ENCODE measurements at regions not wholly inside any gene's neighbourhood (a gene's known extent, or its start where the extent isn't known, plus 50 kb on each side); places are given as distances from the start of the nearest gene placed in this dataset.
"Not testable (repeated sequence)": the region's sequence is repeated elsewhere in the genome, so short reads cannot be mapped to it uniquely, and the experiment has no call there.

DNA sequence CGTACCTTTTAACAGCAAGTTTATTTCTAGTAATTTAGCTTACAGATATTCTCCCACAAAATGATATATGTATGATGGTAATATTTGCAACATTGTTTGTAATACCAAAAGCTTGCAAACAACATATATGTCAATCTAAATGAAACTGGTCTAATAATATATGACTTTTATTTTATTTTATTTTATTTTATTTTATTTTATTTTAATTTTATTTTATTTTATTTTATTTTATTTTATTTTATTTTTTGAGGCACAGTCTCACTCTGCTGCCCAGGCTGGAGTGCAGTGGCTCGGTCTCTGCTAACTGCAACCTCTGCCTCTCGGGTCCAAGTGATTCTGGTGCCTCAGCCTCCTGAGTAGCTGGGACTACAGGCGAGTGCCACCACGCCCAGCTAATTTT, 94.6 kb upstream of the ABCA1 start:
- not testable (repeated sequence) for DNase-seq (ENCODE audit: low read depth, low spot score)

DNA sequence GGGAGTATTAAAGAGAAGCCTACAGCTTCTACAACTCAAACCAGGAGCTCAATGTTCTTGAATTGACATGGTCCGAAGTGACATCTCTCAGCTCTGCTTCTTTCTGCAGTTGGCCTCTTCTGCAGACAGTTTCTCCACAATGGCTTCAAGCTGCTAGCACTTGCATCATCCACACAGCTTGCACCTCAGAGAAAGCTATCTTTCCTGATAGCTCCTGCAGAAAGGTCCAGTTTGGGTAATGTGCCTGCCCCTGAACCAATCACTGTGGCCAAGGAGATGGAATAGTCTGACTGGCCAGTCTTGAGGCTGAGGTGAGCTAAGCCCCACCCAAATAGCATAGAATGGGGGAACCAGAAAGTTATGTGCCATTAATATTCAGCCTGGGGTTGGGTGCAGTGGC, 95.8 kb upstream of the ABCA1 start:
- DNase-seq (ENCODE audit: low read depth, low spot score) = no peak

DNA sequence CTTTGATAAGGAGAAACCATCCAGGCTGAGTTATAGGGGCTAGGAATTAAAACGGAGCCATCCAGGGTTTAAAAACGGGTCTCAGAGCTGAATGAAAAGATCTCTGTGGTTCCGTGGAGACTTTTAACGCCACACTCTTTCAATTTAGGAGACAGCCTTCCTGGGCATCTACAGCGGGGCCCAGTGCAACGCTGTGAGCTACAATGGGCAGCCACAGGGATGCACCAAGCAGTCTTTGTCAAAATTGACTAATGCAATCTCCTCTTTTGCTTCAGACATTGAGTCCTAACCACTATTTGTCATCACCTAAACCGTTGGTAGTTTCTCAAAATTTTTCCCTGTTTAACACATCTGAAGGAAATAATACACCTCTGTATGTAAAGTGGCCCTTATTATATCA, 96.6 kb upstream of the ABCA1 start:
- DNase-seq (ENCODE audit: low read depth, low spot score) = no peak

DNA sequence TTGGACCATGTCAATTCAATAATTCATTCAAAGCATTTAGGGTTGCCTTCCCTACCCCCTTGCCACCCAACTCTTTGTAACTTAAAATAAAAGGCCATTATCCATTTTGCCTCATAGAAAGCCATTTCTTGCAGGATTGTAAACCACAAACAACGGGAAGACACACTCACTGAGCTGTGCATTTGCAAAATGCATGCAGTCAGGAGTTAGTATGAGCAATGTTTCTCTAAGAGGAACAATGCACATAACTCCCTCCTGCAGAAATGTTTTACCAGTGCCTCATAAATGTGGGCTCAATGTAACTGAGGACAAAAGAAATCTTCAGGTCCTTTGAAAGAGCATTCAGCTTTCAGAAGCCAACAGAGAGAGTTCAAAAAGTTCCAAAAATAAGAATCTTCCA, 98.5 kb upstream of the ABCA1 start:
- no peak for DNase-seq (ENCODE audit: low read depth, low spot score)

DNA sequence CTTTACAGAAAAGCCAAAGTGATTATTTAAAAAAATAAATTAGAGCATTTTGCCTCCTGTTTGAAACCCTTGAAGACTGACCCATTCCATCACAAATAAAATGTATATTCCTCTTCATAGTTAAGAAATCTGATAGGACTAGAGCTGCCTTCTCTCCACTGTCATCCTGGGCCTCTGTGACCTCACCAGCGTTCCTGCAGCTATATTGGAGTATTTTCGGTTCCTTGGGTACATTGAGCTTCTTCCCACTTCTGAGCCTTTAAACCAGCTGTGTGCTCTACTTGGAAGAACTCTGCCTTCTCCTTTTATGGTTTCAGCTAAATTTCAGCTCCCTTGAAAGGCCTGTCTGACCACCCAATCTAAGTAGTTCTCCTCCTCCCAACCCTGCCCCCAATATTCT, 99.1 kb upstream of the ABCA1 start:
- no peak for DNase-seq (ENCODE audit: low read depth, low spot score)

DNA sequence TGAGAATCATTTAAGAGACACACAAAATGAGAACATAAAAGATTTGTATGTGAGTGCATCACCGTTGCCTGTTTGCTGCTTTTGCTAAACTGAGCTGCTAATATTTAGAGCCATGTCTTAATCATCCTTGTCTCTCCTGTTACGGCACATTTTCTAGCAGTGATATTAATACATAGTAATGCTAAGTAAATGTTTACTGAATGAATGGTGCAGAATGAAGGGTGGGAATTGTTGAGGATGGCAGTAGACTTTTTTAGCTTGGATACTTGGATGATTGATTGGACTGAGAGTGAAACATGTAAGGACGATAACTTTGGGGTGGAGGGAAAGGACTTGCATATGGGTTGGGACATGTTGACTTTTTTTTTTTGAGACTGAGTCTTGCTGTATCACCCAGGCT, 102.3 kb upstream of the ABCA1 start:
- DNase-seq (ENCODE audit: low read depth, low spot score) = no peak

DNA sequence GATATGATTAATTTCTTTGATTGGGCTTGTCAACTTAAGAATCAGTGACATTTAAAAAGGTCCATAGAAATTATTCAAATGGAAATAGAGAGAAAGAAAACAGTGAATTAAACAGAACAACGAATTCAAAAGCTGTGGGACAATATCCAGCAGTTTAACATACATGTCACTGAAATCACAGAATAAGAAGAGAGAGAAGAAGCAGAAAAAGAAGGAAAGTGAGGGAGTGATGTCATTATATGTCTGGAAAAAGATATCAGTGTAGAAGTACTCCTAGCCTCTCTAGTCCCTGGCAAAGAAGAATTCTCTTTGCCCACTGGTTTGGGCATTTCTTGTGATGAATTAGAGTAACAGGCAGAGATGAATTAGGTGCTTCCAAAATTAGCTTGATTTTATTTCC, 109.2 kb upstream of the ABCA1 start:
- DNase-seq (ENCODE audit: low read depth, low spot score) = no peak

DNA sequence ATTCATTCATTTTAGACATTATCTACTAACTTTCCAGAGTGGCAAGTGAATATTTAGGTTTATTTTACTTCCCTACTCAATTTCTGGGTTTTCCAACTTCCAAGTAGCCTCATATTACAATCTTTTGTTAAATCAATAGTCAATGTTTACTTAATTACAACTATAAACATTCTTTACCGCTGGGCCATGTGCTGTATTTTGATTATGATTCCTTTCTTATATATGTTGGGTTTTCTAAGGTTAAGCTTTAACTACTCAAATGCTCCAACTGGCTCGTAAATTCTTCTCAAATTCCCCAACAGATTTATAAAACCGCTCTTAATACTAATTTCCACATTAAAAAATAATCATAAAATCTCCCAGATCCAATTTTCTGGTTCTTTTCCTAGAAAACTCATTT, 110.1 kb upstream of the ABCA1 start:
- no peak for DNase-seq (ENCODE audit: low read depth, low spot score)

DNA sequence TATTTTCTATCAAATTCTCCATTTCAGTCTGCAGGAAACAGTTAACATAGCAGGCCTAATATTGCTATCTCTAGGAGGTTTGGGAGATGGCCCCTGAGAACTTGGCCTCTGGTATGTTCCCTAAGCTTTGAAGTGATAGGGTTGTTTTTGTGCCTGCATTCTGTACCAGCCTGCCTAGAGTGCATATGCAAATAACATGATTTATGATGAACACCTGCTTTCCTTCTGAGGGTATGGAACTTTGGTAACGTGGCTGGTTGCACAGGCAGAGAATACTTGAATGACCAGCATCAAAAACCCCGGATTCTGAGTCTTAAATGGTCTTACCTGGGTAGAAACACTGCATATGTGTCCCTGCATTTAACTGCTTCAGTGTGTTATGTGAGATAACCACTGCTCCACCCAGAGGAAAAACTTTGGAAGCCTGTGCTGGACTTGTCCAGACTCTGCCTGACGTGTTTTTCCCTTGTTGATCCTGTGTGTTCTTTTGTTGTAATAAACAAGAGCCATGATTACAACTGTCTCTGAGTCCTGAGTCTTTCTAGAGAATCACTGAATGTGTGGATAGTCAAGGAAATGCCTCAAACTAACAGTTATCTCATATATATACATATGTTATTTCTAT, 111.3 kb upstream of the ABCA1 start:
- no peak for DNase-seq (ENCODE audit: low read depth, low spot score)

DNA sequence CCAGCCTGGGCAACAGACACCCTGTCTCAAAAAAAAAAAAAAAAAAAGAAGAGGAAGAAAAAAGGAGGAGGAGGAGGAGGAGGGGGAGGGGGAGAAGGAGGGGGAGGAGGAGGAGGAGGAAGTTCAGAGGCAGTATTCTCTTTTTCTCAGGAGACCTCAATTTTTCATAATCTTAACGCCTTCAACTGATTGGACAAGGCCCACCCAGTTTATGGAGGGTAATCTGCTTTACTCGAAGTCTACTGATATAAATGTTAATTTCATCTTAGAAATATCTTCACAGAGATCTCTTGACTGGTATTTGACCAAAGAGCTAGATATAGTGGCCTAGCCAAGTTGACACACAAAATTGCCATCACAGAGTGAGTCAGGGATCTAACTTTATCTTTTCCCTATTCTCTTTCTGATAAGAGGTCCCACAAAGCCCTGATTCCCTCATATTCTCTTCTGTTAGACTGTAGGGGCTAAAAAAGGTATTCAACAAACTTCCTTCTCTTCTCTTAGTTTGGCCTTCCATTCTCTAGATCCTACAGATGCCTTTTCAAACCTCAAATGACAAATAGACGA, 115.5 kb upstream of the ABCA1 start:
- DNase-seq (ENCODE audit: low read depth, low spot score) = no peak

DNA sequence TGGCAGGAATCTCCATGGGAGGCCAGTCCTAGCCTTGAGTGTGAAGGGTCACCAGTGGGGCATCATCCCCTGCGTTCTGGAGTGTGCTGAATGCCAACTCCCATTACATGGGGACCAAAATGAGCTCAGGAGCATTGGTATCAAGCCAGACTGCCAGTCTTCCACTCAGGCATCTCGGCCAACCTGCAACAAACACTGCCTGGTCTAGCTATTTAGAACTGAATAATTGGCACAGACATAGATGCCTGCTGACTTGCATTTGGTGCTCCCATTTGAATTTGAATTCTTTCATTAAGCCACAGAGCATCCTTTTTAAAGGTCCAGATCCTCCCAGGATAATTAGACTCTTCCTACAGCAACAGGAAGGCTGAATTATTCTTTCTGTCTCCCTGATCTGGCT, 116.6 kb upstream of the ABCA1 start:
- DNase-seq (ENCODE audit: low read depth, low spot score) = no peak

DNA sequence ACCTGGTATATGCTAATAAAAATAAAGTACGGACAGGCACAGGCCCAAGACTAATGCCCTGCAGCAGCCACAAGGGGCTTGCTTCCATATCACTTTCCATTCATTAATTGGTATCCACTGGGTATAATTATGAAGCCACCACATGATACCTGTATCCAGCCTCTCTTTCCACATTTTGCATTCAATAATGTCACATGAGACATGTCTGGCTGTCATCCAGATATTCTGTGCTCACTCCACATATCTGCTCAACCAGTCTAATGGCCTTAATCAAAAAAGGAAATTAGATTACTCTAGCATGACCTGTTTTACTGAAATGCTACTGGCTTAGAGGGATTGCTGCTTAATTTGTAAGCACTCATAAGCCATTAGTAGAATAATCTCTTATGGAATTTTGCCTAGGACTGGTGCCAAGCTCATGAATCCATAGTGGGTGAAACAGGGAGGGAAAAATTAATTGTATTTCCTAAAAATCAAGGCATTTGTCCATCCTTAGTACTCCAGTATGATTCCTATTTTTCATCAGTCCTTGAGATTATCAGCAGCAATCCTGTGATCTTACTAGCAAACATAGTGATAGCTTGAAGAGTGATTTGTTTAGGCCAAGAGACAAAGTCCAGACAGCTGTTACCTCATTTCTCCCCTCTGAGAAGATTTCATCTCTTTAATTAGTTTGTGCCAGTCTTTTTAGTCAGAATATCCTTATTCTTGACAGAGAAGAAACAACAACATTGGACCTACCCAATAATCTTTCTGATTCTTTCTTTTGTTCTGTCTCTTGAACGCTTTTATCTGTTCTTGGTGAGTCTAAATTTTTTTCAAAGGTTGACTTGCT, 119.2 kb upstream of the ABCA1 start:
- DNase-seq (ENCODE audit: low read depth, low spot score) = no peak

DNA sequence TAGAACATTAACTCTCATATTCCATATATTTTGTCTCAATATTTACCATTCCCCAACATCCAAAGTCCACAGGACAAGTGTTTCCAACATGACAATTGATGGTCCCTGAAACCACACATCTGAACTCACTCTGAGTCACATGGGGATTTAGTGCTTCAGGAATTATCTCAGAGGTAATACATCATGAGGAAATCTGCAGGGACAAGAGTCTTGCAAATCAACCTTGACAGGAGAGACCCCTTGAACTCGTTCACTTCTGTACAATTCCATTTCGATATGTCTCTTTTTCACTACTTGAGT, 119.7 kb upstream of the ABCA1 start:
- no peak for DNase-seq (ENCODE audit: low read depth, low spot score)

DNA sequence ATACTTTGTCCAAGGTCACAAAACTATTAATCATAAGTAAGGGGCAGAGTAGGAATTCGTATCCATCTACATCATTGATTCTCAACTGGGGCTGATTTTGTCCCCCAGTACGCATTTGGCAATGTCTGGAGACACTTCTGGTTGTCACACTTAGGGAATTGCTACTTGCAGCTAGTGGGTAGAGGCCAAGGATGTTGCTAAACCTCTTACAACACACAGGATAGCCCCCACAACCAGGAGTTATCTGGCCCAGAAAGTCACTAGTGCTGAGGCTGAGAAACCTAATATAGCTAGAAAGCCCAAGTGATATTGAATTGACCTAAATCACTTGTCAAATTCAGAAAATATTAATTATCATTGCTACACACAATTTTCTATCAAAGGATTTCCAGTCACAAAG, 120.4 kb upstream of the ABCA1 start:
- DNase-seq (ENCODE audit: low read depth, low spot score) = no peak

DNA sequence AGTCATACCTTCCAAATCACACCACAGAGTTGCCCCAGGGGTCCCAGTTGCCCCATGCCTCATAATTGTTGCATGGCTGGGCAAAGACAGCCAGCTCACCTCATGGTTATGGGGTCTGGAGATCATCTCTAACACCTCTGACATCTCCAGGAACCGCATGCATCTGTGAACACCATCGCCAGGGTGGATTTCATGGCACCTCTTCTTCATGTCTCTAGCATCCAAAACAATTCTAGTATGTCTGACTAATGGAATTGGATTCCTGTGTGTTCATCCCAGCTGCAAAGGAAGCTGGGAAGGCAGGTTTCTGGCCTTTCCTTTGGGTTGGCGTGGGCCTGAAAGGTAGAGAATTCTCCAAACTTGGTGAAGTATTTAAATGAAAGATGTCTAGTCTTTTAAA, 122.3 kb upstream of the ABCA1 start:
- DNase-seq (ENCODE audit: low read depth, low spot score) = no peak

DNA sequence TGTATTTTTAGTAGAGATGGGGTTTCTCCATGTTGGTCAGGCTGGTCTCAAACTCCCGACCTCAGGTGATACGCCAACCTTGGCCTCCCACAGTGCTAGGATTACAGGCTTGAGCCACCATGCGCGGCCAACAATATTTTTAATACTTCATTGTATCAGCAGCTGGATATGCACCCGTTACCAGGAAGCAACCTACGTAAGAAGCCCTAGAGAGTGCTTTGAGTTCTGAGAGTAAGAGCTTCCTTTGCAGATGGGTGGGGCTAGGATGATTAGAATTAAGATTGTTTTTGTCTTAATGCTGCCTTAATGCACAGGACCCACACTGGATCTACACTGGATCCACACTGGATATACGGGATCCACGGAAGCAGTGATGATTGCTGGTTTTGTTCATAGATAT, 123.9 kb upstream of the ABCA1 start:
- DNase-seq (ENCODE audit: low read depth, low spot score) = no peak

DNA sequence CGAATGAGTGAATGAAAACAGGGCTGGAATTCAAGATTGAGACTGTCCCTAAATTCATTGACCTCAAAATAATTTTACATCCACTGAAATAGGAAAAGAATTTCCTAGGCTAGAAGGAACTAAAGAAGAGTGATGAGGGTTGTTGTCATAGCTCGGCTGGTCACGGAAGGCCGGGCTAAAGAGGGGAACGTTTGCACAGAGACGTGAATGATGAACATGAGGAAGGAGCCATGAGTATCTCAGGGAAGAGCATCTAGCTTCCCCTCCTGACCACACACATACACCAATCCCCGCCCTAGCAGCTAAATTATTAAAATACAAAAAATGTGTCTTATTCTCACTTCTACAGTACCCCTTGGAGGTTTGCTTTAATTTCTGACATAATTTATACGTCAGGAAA, 124.4 kb upstream of the ABCA1 start:
- no peak for DNase-seq (ENCODE audit: low read depth, low spot score)

DNA sequence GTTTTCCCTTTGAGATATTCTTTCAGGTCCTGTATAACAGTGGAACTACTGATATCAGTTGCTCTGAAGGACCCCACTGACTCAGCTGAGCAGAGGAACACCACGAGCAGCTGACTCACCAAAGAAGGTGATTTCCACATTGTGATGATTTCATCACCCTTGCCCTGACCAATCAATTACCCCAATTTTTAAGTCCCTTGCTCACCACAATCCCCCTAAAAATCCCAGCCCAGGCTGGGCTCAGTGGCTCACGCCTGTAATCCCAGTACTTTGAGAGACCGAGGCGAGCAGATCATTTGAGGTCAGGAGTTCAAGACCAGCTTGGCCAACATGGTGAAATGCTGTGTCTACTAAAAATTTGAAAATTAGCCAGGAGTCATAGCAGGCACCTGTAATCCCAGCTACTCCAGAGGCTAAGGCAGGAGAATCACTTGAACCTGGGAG, 125.3 kb upstream of the ABCA1 start:
- no peak for DNase-seq (ENCODE audit: low read depth, low spot score)

DNA sequence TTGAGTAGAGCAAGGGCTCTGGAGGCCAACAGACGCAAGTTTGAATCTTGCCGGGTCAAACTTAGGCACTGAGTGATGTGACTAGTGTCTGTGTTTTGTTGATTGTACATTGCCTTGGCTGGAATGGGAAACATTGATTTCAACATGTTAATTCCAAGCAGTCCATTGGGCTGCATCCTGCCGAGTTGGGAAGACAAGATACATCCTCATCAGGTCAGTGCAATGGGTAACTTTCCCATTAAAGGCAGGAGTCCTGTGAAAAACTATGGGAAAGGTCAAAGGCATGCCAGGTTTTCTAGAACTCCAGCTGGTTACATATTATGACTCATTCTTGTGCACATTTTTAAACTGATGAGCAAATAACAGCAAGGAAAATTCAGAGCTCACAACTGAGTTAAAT, 126.5 kb upstream of the ABCA1 start:
- DNase-seq (ENCODE audit: low read depth, low spot score) = no peak

DNA sequence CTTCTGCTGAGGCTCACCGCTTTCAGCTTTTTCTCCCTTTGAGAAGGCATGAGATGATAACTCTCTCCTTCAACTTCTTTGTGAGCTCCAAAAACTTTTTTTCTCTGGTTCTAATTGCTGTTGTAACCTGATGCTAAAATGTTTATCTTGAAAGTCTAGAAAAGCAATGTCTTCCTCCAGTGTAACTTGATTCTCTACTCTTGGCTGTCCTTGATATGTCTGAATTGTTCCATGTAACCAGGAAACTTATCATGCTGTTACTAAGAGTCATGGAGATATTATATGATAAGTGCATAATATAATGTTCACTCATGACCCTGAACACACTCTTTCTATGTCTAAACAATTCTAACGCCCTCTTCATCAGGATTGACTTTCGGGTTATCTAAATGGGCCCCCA, 128.0 kb upstream of the ABCA1 start:
- DNase-seq (ENCODE audit: low read depth, low spot score) = no peak

DNA sequence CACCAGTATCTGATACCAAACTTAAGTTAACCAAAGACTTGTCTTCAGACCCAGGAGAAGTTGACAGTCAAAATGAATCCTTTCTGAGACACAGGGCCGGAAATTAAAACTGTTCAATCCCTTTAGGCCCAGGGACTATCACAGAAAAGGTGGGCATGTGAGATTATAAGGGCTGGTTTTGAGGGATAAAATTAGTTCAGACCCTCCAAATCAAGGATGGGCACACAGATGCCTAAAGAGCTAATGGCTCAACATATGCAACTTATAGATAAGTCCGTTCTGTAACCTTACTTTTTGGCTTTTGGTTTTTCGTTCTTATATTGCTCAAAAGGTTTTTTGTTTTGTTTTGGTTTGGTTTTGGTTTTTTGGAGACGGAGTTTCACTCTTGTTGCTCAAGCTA, 129.6 kb upstream of the ABCA1 start:
- DNase-seq (ENCODE audit: low read depth, low spot score) = no peak

DNA sequence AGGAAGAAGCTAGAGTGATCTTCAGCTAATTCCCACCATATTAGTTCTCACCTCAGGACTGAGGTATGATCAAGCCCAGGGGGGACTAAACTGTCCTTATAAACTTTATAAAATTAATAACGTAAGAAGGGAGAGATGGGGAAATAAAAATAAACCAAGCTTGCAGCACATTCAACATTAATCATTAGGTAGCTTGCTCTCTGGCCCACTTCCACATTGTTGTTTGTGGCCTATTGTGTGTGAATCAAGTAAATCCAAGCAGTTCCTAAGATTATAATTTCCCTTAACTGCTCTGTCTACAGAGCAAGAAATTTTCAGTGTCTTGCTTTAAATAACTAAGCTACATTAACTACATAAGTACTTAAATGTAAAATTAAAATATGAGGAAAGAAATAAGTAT, 131.3 kb upstream of the ABCA1 start:
- no peak for DNase-seq (ENCODE audit: low read depth, low spot score)

DNA sequence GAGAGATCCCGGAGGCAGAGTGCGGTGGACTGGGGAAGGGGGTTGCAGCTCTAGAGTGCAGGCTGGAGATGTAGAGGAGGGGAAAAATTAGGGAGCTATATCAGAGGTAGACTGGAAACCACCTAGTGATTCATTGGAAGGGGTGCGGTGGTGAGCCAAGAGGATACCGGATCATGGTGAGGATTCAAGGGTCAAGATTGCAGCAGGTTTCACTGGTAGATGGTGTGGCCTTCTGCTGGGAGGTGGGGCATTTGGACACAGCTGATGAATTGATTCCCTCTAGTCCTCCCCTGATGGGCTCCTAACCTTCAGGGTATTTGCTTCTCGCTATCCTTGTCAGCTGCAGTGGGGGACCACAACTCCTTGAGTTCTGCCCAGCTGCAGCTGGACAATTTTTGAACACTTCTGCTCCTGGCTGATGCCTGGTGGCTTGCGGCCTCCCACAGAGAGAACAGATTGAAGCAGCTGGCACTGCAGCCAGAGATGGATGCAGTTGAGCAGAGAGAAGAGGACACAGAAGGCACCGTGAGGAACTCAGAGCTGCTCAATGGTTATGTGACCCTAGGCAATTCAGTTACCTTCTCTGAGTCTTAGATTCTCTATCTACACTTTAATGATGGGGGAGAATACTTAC, 134.4 kb upstream of the ABCA1 start:
- DNase-seq (ENCODE audit: low read depth, low spot score) = no peak
